ENCODE measurements at regions not wholly inside any gene's neighbourhood (a gene's known extent, or its start where the extent isn't known, plus 50 kb on each side); places are given as distances from the start of the nearest gene placed in this dataset.

- TF ChIP-seq, protein P1, sequence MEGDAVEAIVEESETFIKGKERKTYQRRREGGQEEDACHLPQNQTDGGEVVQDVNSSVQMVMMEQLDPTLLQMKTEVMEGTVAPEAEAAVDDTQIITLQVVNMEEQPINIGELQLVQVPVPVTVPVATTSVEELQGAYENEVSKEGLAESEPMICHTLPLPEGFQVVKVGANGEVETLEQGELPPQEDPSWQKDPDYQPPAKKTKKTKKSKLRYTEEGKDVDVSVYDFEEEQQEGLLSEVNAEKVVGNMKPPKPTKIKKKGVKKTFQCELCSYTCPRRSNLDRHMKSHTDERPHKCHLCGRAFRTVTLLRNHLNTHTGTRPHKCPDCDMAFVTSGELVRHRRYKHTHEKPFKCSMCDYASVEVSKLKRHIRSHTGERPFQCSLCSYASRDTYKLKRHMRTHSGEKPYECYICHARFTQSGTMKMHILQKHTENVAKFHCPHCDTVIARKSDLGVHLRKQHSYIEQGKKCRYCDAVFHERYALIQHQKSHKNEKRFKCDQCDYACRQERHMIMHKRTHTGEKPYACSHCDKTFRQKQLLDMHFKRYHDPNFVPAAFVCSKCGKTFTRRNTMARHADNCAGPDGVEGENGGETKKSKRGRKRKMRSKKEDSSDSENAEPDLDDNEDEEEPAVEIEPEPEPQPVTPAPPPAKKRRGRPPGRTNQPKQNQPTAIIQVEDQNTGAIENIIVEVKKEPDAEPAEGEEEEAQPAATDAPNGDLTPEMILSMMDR (IDR thresholded peaks at IDR 0.05): no peak
- no peak for TF ChIP-seq POLR2A (IDR thresholded peaks at IDR 0.05)
Observed at GRCh38 chr11:37110385-37110784, 512.3 kb upstream of the RAG2 start.
